HepG2 (cell line): ENCODE measurements at regions not wholly inside any gene's neighbourhood (a gene's known extent, or its start where the extent isn't known, plus 50 kb on each side); places are given as distances from the start of the nearest gene placed in this dataset.

ENCODE experiments used
- ATAC-seq: fragments of 200-7000 bp; cut with Tn5 transposase; 3 replicates; pipeline ENCODE4 v1.9.1; 2020; ENCODE audit warnings: mild to moderate bottlenecking, moderate library complexity
- BruUV-seq: library from RNA; stranded (reverse); fragments of 400-500 nt; replicated peaks from 2 replicates; lab custom pipeline; 2021; lab: Mats Ljungman, UMichigan
- CTCF ChIA-PET: fragments of 300-600 bp; formaldehyde crosslinking; extraction: SDS; loops from one replicate; lab custom pipeline; 2021; ENCODE audit warnings: low total read pairs, inconsistent platforms, low intra/inter-chr PET ratio; lab: Yijun Ruan, JAX
- POLR2A ChIA-PET: fragments of 350-600 bp; sonication (Branson Sonifier 250); formaldehyde crosslinking; loops from one replicate; lab custom pipeline; 2020; ENCODE audit warnings: antibody characterized with exemption, inconsistent platforms; lab: Yijun Ruan, JAX
- DNase-seq: peaks from one replicate; pipeline ENCODE4 v3.0.0-alpha.2; 2015; ENCODE audit warnings: low spot score
- FAIRE-seq: peaks from 3 replicates; lab custom pipeline; 2011; peaks lifted over from hg19 to GRCh38; lab: Jason Lieb, UNC
- H2AFZ ChIP-seq: one replicate; pipeline ENCODE4 v1.6.1; 2011; ENCODE audit warnings: low read length, inconsistent platforms
- H3K27ac ChIP-seq: fragments of 300-600 bp; 3 replicates; pipeline ENCODE4 v1.8.0; 2011; ENCODE audit warnings: mixed run types, mild to moderate bottlenecking, mixed read lengths, low read length, inconsistent platforms; ENCODE audit not compliant: insufficient read depth; ENCODE audit errors: extremely low read length
- H3K27me3 ChIP-seq, 2 experiments: fragments of 200-600 bp in 1 of 2; 2 replicates in 1 of 2; 3 replicates in 1 of 2; pipeline versions ENCODE4 v1.6.0 to v1.8.0; 2011; ENCODE audit warnings: low read length in 2 of 2, mild to moderate bottlenecking in 2 of 2, moderate library complexity in 2 of 2, inconsistent platforms in 1 of 2; ENCODE audit not compliant: insufficient read depth in 2 of 2, control insufficient read depth in 1 of 2
- H3K36me3 ChIP-seq, 2 experiments: fragments of 200-600 bp in 1 of 2; replicated peaks in 1 of 2; 2 replicates in 1 of 2; 3 replicates in 1 of 2; pipeline versions ENCODE4 v1.5.1 to v1.8.0; 2011; ENCODE audit warnings: low read length in 2 of 2, inconsistent platforms in 1 of 2; ENCODE audit not compliant: insufficient read depth in 2 of 2, control insufficient read depth in 1 of 2
- H3K4me1 ChIP-seq: 2 replicates; pipeline ENCODE4 v1.5.1; 2012; ENCODE audit warnings: low read length, inconsistent platforms; ENCODE audit not compliant: insufficient read depth
- H3K4me2 ChIP-seq: 2 replicates; pipeline ENCODE4 v1.6.0; 2011; ENCODE audit warnings: low read depth, low read length, inconsistent platforms
- H3K4me3 ChIP-seq, 3 experiments: fragments of 200-600 bp in 1 of 3; sonication (generic), shearing (Covaris generic) in 1 of 3; replicated peaks in 1 of 3; 2 replicates each; pipeline ENCODE4 v1.5.1; 2011 to 2016; ENCODE audit warnings: low read length in 3 of 3, inconsistent platforms in 2 of 3, low read depth in 2 of 3, mild to moderate bottlenecking in 2 of 3, control low read depth in 1 of 3, mixed read lengths in 1 of 3; ENCODE audit not compliant: insufficient read depth in 1 of 3
- H3K79me2 ChIP-seq: one replicate; pipeline ENCODE4 v1.6.1; 2011; ENCODE audit warnings: low read length, inconsistent platforms; ENCODE audit not compliant: insufficient read depth
- H3K9ac ChIP-seq: 2 replicates; pipeline ENCODE4 v1.6.0; 2011; ENCODE audit warnings: mild to moderate bottlenecking, low read depth, low read length, inconsistent platforms; ENCODE audit not compliant: insufficient read depth
- H3K9me3 ChIP-seq: 2 replicates; pipeline ENCODE4 v1.5.1; 2012; ENCODE audit warnings: mild to moderate bottlenecking, low read length
- H4K20me1 ChIP-seq: 2 replicates; pipeline ENCODE4 v1.6.0; 2011; ENCODE audit warnings: inconsistent platforms, mild to moderate bottlenecking, low read length, moderate library complexity; ENCODE audit not compliant: insufficient read depth
- BORCS8-MEF2B ChIP-seq: sonication (generic); formaldehyde crosslinking; IDR thresholded peaks from 2 replicates; pipeline ENCODE4 v1.8.0; 2022; ENCODE audit warnings: mild to moderate bottlenecking, missing genetic modification reagents
- CREM ChIP-seq, 2 experiments: sonication (generic) in 1 of 2; formaldehyde crosslinking in 1 of 2; IDR thresholded peaks; 2 replicates each; pipeline versions ENCODE4 v1.4.0 to v1.6.1; 2016 to 2020; ENCODE audit warnings: antibody characterized with exemption in 1 of 2, mild to moderate bottlenecking in 1 of 2, missing genetic modification reagents in 1 of 2
- HNRNPUL1 ChIP-seq: fragments of 200-400 bp; formaldehyde crosslinking; IDR thresholded peaks from 2 replicates; pipeline ENCODE4 v1.6.1; 2017; ENCODE audit warnings: low read depth, mild to moderate bottlenecking, low read length, moderate library complexity
- KLF15 ChIP-seq: sonication (generic); formaldehyde crosslinking; IDR thresholded peaks from 2 replicates; pipeline ENCODE4 v1.8.1; 2023; ENCODE audit warnings: borderline replicate concordance, mild to moderate bottlenecking, inconsistent platforms, missing genetic modification reagents, mixed read lengths
- MED1 ChIP-seq: sonication (generic); formaldehyde crosslinking; IDR thresholded peaks from 2 replicates; pipeline ENCODE4 v1.4.0; 2020; ENCODE audit warnings: missing genetic modification reagents
- SNAI1 ChIP-seq: sonication (generic); formaldehyde crosslinking; IDR thresholded peaks from 2 replicates; pipeline ENCODE4 v1.5.0; 2020; ENCODE audit warnings: mild to moderate bottlenecking, missing genetic modification reagents, borderline replicate concordance
- SP5 ChIP-seq: IDR thresholded peaks from 2 replicates; pipeline ENCODE4 v1.6.1; 2016; ENCODE audit warnings: low read depth, borderline replicate concordance
- SRSF9 ChIP-seq: fragments of 200-400 bp; formaldehyde crosslinking; IDR thresholded peaks from 2 replicates; pipeline ENCODE4 v1.6.1; 2018; ENCODE audit warnings: borderline replicate concordance, mild to moderate bottlenecking, low read depth, low read length; ENCODE audit not compliant: insufficient read depth, poor library complexity, severe bottlenecking
- THAP9 ChIP-seq: sonication (generic); formaldehyde crosslinking; IDR thresholded peaks from 2 replicates; pipeline ENCODE4; 2020; ENCODE audit warnings: missing genetic modification reagents, mild to moderate bottlenecking, borderline replicate concordance
- USF2 ChIP-seq, 2 experiments: sonication (generic) in 1 of 2; formaldehyde crosslinking in 1 of 2; IDR thresholded peaks; 2 replicates each; pipeline versions ENCODE4 v1.5.1 to v1.6.1; 2011 to 2020; ENCODE audit warnings: borderline replicate concordance in 1 of 2, low read depth in 1 of 2, low read length in 1 of 2, mild to moderate bottlenecking in 1 of 2, missing genetic modification reagents in 1 of 2, moderate library complexity in 1 of 2
- ZNF432 ChIP-seq: sonication (generic); formaldehyde crosslinking; IDR thresholded peaks from 2 replicates; pipeline ENCODE4 v1.5.0; 2020; ENCODE audit warnings: missing genetic modification reagents, mild to moderate bottlenecking, borderline replicate concordance
- ZNF83 ChIP-seq: sonication (generic); formaldehyde crosslinking; IDR thresholded peaks from 2 replicates; pipeline ENCODE4 v1.4.0; 2020; ENCODE audit warnings: missing genetic modification reagents, mild to moderate bottlenecking, borderline replicate concordance
- ZNF839 ChIP-seq: sonication (generic); formaldehyde crosslinking; IDR thresholded peaks from 2 replicates; pipeline ENCODE4 v1.4.0; 2020; ENCODE audit warnings: missing genetic modification reagents, mild to moderate bottlenecking, borderline replicate concordance
- WGBS: methylation state at CpG from one replicate; pipeline ENCODE4 v1.1.6; 2017; ENCODE audit warnings: low lambda C conversion rate; 5-methylcytosine and 5-hydroxymethylcytosine counted together
- in situ Hi-C: cut with HindIII; loops from 2 replicates; pipeline ENCODE4 v1.10.0; 2017; ENCODE audit warnings: low pct_unique_long_range_greater_than_20kb; ENCODE audit not compliant: extremely low pct_ligation_motif_present
- intact Hi-C: fragments of 100-400 bp; cut with micrococcal nuclease; formaldehyde crosslinking; loops from one replicate; pipeline ENCODE4 v1.10.0; 2022; ENCODE audit not compliant: unreplicated experiment
- TF ChIP-seq, protein P1 (sequence below): IDR thresholded peaks from 2 replicates; pipeline ENCODE4 v1.6.1; 2016
- TF ChIP-seq, protein P2 (sequence below): sonication (generic); formaldehyde crosslinking; IDR thresholded peaks from 2 replicates; pipeline ENCODE4 v1.4.0; 2020; ENCODE audit warnings: missing genetic modification reagents

GRCh38 chr5:54632131-54632701 lies 114.7 kb downstream of the SNX18 start:
- DNase-seq (no peak), FAIRE-seq (no peak), ATAC-seq (no peak)
- intact Hi-C loops (no loop called here), in situ Hi-C loops (no loop called here)
- peaks cover 13% of the 10 kb centered on the region for H3K4me1 ChIP-seq
- H3K9ac ChIP-seq, result no peak overlapping the region
- 30% methylated on average over 6 of the region's 6 CpGs for WGBS
- no peaks in the 10 kb centered on the region for H3K27me3 ChIP-seq
- no peaks in the 10 kb centered on the region for H4K20me1 ChIP-seq
- no peak overlapping the region for H3K27ac ChIP-seq
- no peak overlapping the region for H3K4me2 ChIP-seq
- ChIA-PET POLR2A (no interaction called here), CTCF (no interaction called here)
- no peak overlapping the region for H2AFZ ChIP-seq
- H3K4me3 ChIP-seq, result no peak overlapping the region
- H3K79me2 ChIP-seq, result no peaks in the 10 kb centered on the region
- BruUV-seq, result no TSS peak
- H3K36me3 ChIP-seq, result no peaks in the 10 kb centered on the region
- H3K9me3 ChIP-seq, result no peaks in the 10 kb centered on the region
- TF ChIP-seq, protein P1, sequence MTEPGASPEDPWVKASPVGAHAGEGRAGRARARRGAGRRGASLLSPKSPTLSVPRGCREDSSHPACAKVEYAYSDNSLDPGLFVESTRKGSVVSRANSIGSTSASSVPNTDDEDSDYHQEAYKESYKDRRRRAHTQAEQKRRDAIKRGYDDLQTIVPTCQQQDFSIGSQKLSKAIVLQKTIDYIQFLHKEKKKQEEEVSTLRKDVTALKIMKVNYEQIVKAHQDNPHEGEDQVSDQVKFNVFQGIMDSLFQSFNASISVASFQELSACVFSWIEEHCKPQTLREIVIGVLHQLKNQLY, result no peak
- TF ChIP-seq BORCS8-MEF2B (no peak), CREM (IDR thresholded peaks at IDR 0.05) (no peak), CREM (CRISPR knock-in tag; IDR thresholded peaks at IDR 0.05) (no peak), SNAI1 (no peak), KLF15 (CRISPR knock-in tag) (no peak), USF2 (IDR thresholded peaks at IDR 0.05; ENCODE audit: low read depth, low read length) (no peak), USF2 (CRISPR knock-in tag; IDR thresholded peaks at IDR 0.05; ENCODE audit: borderline replicate concordance) (no peak), ZNF839 (CRISPR knock-in tag) (no peak), SRSF9 (no peak), THAP9 (CRISPR knock-in tag) (no peak), SP5 (CRISPR knock-in tag) (no peak), ZNF432 (CRISPR knock-in tag) (no peak), ZNF83 (CRISPR knock-in tag) (no peak), MED1 (no peak), HNRNPUL1 (no peak)
- TF ChIP-seq, protein P2, sequence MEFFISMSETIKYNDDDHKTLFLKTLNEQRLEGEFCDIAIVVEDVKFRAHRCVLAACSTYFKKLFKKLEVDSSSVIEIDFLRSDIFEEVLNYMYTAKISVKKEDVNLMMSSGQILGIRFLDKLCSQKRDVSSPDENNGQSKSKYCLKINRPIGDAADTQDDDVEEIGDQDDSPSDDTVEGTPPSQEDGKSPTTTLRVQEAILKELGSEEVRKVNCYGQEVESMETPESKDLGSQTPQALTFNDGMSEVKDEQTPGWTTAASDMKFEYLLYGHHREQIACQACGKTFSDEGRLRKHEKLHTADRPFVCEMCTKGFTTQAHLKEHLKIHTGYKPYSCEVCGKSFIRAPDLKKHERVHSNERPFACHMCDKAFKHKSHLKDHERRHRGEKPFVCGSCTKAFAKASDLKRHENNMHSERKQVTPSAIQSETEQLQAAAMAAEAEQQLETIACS (CRISPR knock-in tag), result no peak
